ENCODE measurements at regions not wholly inside any gene's neighbourhood (a gene's known extent, or its start where the extent isn't known, plus 50 kb on each side); places are given as distances from the start of the nearest gene placed in this dataset.

- no peak overlapping the region for H3K4me3 Mint-ChIP-seq (ENCODE audit: unreplicated experiment)
- no peak overlapping the region for H3K27ac Mint-ChIP-seq (ENCODE audit: unreplicated experiment)
- H3K27me3 Mint-ChIP-seq (ENCODE audit: unreplicated experiment), result peaks cover 4% of the 10 kb centered on the region
- peaks cover 7% of the 10 kb centered on the region for H3K9me3 Mint-ChIP-seq (ENCODE audit: unreplicated experiment)
- TF ChIP-seq, protein P1, sequence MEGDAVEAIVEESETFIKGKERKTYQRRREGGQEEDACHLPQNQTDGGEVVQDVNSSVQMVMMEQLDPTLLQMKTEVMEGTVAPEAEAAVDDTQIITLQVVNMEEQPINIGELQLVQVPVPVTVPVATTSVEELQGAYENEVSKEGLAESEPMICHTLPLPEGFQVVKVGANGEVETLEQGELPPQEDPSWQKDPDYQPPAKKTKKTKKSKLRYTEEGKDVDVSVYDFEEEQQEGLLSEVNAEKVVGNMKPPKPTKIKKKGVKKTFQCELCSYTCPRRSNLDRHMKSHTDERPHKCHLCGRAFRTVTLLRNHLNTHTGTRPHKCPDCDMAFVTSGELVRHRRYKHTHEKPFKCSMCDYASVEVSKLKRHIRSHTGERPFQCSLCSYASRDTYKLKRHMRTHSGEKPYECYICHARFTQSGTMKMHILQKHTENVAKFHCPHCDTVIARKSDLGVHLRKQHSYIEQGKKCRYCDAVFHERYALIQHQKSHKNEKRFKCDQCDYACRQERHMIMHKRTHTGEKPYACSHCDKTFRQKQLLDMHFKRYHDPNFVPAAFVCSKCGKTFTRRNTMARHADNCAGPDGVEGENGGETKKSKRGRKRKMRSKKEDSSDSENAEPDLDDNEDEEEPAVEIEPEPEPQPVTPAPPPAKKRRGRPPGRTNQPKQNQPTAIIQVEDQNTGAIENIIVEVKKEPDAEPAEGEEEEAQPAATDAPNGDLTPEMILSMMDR (IDR thresholded peaks at IDR 0.05), result no peak
- H3K36me3 Mint-ChIP-seq (ENCODE audit: unreplicated experiment), result no peaks in the 10 kb centered on the region
- DNase-seq (ENCODE audit: extremely low spot score, unreplicated experiment), result no peak
- H3K4me1 Mint-ChIP-seq (ENCODE audit: unreplicated experiment), result no peaks in the 10 kb centered on the region
Measured at GRCh38 chr2:198917926-198918720, 539.6 kb downstream of the SATB2 start.

DNA sequence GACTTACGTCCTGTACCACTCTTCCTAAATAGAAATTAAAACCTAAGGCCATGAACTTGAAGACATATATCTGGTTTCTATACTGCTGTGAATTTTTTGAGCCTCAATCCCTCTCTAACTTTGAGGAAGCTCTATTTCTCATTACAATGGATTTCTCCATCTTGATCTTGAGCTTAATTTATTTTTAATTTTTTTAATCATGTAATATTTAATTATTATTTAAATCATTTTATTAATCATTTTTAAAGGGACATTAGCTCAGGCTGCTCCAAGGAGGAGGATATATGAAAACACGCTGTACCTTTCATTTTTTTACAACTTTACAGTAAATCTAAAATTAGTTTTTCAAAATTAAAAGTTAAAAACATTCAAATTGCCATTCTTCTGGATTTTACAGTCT, 540.5 kb downstream of the SATB2 start:
- no peak overlapping the region for H3K4me3 Mint-ChIP-seq (ENCODE audit: unreplicated experiment)
- TF ChIP-seq, protein P1 (IDR thresholded peaks at IDR 0.05), result no peak

GRCh38 chr2:198916548-198917080, 541.1 kb downstream of the SATB2 start:
- no peak for DNase-seq (ENCODE audit: extremely low spot score, unreplicated experiment)
- Mint-ChIP-seq H3K9me3 (ENCODE audit: unreplicated experiment) (peaks cover 7% of the 10 kb centered on the region), H3K4me1 (ENCODE audit: unreplicated experiment) (no peaks in the 10 kb centered on the region), H3K27me3 (ENCODE audit: unreplicated experiment) (peaks cover 4% of the 10 kb centered on the region), H3K4me3 (ENCODE audit: unreplicated experiment) (no peak overlapping the region), H3K36me3 (ENCODE audit: unreplicated experiment) (no peaks in the 10 kb centered on the region), H3K27ac (ENCODE audit: unreplicated experiment) (no peak overlapping the region)
- TF ChIP-seq, protein P1 (IDR thresholded peaks at IDR 0.05), result no peak

More for the DNA sequence above, 540.5 kb downstream of the SATB2 start:
- Mint-ChIP-seq H3K4me1 (ENCODE audit: unreplicated experiment) (no peaks in the 10 kb centered on the region), H3K9me3 (ENCODE audit: unreplicated experiment) (peaks cover 7% of the 10 kb centered on the region), H3K27me3 (ENCODE audit: unreplicated experiment) (peaks cover 4% of the 10 kb centered on the region), H3K27ac (ENCODE audit: unreplicated experiment) (no peak overlapping the region), H3K36me3 (ENCODE audit: unreplicated experiment) (no peaks in the 10 kb centered on the region)
- no peak for DNase-seq (ENCODE audit: extremely low spot score, unreplicated experiment)

GRCh38 chr2:198913394-198914152, 544.2 kb downstream of the SATB2 start:
- no peaks in the 10 kb centered on the region for H3K4me1 Mint-ChIP-seq (ENCODE audit: unreplicated experiment)
- TF ChIP-seq, protein P1 (IDR thresholded peaks at IDR 0.05), result no peak
- DNase-seq (ENCODE audit: extremely low spot score, unreplicated experiment), result no peak
- no peaks in the 10 kb centered on the region for H3K36me3 Mint-ChIP-seq (ENCODE audit: unreplicated experiment)
- peaks cover 2% of the 10 kb centered on the region for H3K27me3 Mint-ChIP-seq (ENCODE audit: unreplicated experiment)
- no peak overlapping the region for H3K4me3 Mint-ChIP-seq (ENCODE audit: unreplicated experiment)
- peaks cover 7% of the 10 kb centered on the region for H3K9me3 Mint-ChIP-seq (ENCODE audit: unreplicated experiment)
- no peak overlapping the region for H3K27ac Mint-ChIP-seq (ENCODE audit: unreplicated experiment)

Data from osteocyte (in vitro differentiated cells).